ENCODE measurements at regions not wholly inside any gene's neighbourhood (a gene's known extent, or its start where the extent isn't known, plus 50 kb on each side); places are given as distances from the start of the nearest gene placed in this dataset.

DNA sequence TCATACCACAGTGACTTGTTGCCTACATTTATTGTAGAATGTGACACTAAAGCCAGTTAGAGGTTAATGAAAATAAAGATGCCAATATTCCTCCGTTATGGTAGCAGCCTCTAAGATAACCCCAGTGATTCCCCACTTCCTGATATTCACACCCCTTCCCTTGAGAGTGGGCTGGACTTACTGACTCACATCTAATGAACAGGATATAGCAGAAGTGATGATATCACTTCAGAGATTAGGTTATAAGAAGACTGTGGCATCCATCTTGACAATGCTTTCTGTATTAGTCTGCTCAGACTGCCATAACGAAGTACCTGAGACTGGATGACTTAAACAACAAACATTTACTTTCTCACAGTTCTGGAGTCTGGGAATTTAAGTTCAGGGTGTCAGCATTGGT is 149.6 kb upstream of the MTNR1B start:
- DNase-seq (ENCODE audit: low spot score), result no peak
- ATAC-seq, result no peak
- Histone ChIP-seq H3K9me3 (ENCODE audit: low read length) (no peaks in the 10 kb centered on the region), H2AFZ (ENCODE audit: low read length) (no peak overlapping the region), H3K9ac (ENCODE audit: insufficient read depth, low read depth, low read length) (no peak overlapping the region), H3K79me2 (ENCODE audit: insufficient read depth, low read length) (no peaks in the 10 kb centered on the region), H4K20me1 (ENCODE audit: insufficient read depth, low read length) (no peaks in the 10 kb centered on the region), H3K4me1 (ENCODE audit: insufficient read depth, low read length) (no peaks in the 10 kb centered on the region), H3K36me3 (replicated peaks in 1 of 2; ENCODE audit: control insufficient read depth in 1 of 2, insufficient read depth in 2 of 2, low read length in 2 of 2) (no peaks in the 10 kb centered on the region), H3K27ac (ENCODE audit: extremely low read length, insufficient read depth, low read length) (no peak overlapping the region), H3K27me3 (ENCODE audit: control insufficient read depth in 1 of 2, insufficient read depth in 2 of 2, low read length in 2 of 2) (no peaks in the 10 kb centered on the region), H3K4me3 (replicated peaks in 1 of 3; ENCODE audit: insufficient read depth in 1 of 3, low read depth in 2 of 3, low read length in 3 of 3) (no peak overlapping the region), H3K4me2 (ENCODE audit: low read depth, low read length) (no peak overlapping the region)
- 0% methylated on average over 2 of the region's 2 CpGs for WGBS (ENCODE audit: low lambda C conversion rate)
- in situ Hi-C loops (cut with HindIII; ENCODE audit: extremely low pct_ligation_motif_present, low pct_unique_long_range_greater_than_20kb) (no loop called here), intact Hi-C loops (cut with micrococcal nuclease; ENCODE audit: unreplicated experiment) (no loop called here)
- no peak for FAIRE-seq
- BruUV-seq (replicated peaks), result no TSS peak
- CTCF ChIA-PET (ENCODE audit: low intra/inter-chr PET ratio, low total read pairs), result no interaction called here
- TF ChIP-seq MTA1 (CRISPR knock-in tag; IDR thresholded peaks at IDR 0.05; ENCODE audit: borderline replicate concordance), result no peak
- no peak for TF ChIP-seq ZMYM2 (CRISPR knock-in tag; IDR thresholded peaks at IDR 0.05)
- TF ChIP-seq, protein P1, sequence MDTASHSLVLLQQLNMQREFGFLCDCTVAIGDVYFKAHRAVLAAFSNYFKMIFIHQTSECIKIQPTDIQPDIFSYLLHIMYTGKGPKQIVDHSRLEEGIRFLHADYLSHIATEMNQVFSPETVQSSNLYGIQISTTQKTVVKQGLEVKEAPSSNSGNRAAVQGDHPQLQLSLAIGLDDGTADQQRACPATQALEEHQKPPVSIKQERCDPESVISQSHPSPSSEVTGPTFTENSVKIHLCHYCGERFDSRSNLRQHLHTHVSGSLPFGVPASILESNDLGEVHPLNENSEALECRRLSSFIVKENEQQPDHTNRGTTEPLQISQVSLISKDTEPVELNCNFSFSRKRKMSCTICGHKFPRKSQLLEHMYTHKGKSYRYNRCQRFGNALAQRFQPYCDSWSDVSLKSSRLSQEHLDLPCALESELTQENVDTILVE (CRISPR knock-in tag; IDR thresholded peaks at IDR 0.05), result no peak
- no peak for TF ChIP-seq HDAC2 (CRISPR knock-in tag; IDR thresholded peaks at IDR 0.05)
- no peak for TF ChIP-seq HOXD1 (CRISPR knock-in tag; IDR thresholded peaks at IDR 0.05)
- TF ChIP-seq FOSL2 (CRISPR knock-in tag; IDR thresholded peaks at IDR 0.05), result no peak
- TF ChIP-seq MLXIP (CRISPR knock-in tag; IDR thresholded peaks at IDR 0.05; ENCODE audit: borderline replicate concordance), result no peak
- TF ChIP-seq HNF4G (IDR thresholded peaks at IDR 0.05; ENCODE audit: borderline replicate concordance, low read depth, low read length), result no peak
- no peak for TF ChIP-seq HNF4G (CRISPR knock-in tag; IDR thresholded peaks at IDR 0.05; ENCODE audit: borderline replicate concordance, low read depth)
- no peak for TF ChIP-seq ZNF781 (CRISPR knock-in tag; IDR thresholded peaks at IDR 0.05; ENCODE audit: borderline replicate concordance, not compliant biosample characterization)
- TF ChIP-seq MEF2D (CRISPR knock-in tag; IDR thresholded peaks at IDR 0.05), result no peak
- no peak for TF ChIP-seq ZSCAN25 (CRISPR knock-in tag; IDR thresholded peaks at IDR 0.05)
- POLR2A ChIA-PET, result no interaction called here
